HG03460 (cell line): ENCODE measurements at regions not wholly inside any gene's neighbourhood (a gene's known extent, or its start where the extent isn't known, plus 50 kb on each side); places are given as distances from the start of the nearest gene placed in this dataset.

ENCODE experiments used
- ATAC-seq: cut with Tn5 transposase; IDR thresholded peaks from one replicate; pipeline ENCODE4 v1.9.1; 2021; ENCODE audit not compliant: unreplicated experiment

DNA sequence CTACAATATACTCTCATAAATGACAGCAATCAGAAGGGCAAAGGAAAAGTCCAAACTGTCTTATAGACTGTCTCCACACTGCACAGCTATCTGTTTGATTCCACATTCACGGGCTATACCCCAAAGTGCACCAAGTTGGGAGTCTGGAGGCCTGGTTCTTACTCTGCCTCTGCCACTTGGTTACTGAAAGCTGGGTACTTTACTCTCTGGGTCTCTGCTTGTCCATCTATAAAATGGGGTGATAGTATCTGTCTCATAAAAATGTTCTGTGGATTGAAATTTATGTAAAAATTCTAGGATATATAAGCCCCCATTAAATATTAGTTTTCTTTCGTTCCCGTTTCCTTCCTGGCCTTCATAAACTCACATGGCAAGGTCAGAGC is 86.5 kb downstream of the CD164 start:
- no peak for ATAC-seq

DNA sequence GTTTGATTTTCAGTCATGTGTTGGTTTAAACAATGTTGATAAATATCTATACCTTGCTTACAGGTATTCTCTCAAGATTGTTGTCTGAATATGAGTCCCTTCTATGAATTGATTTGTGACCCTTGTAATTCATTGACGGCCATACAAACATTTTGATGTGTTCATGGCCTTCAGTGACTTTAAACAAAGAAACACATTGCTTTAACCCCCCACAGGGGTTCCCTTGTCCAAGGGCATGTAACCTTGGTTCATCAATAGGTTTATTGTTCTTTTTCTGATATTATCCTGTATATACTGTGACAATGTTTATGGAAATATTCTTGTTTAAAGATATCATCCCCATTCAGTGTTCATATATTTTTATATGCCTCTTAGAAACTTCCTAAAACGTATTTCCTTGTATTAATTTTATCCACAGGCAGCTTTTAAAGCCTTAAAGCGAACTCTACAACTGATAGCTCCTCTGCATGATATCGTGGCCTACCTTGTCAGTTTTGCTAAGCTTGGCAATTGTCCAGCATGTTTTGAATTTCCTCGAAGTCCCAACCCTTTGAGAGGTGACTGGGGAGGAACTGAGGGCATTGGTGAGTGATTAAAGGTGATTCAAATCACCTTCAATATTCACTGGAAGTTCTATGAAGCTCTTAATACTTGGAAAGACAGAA is 87.0 kb downstream of the CD164 start:
- no peak for ATAC-seq

DNA sequence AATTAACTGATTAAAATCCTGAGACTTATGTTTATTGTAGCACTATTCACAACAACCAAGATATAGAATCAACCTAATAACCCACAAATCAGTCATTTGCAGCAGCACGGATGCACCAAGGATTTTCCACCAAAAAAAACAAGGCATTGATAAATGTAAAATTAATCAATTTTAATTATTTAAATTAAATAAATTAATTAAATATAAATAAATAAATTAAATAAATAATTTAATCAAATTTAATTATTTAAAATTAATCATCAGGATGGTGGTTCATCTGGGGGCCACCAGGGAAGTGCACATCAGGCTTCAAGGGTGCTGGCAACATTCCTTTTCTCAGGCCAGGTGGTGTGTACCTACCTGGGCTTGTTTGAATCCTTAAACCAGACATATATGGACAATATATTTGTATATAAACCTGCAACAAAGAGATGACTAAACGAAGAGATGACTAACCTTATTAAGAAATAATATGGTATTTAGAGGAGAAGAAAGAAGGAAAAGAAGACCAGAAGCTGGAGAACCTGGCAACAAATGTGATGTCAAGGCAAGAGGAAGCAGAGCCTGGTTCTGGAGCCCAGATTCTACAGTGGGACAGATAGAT is 89.2 kb downstream of the CD164 start:
- no peak for ATAC-seq

GRCh38 chr6:109292420-109292819 is 89.8 kb downstream of the CD164 start:
- no peak for ATAC-seq

DNA sequence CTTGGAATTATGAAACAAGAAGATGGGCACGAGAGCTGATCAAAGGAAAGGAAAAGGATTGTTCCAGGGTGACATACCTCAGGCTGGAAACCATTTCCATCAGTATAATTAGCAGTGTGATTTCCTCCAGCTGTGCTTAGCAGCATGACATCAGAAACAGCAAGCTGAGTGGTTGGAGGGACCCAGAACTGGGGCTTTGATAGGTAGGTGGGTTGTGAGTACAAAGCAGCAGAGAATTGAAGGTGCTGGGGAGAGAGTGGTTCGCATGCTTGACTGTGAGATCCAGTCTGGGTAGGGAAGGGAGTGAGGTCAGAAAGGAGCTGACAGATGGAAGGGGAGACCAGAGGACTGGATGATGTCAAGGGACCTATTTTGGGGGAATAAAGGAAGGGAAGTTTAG is 90.4 kb downstream of the CD164 start:
- no peak for ATAC-seq

- no peak for ATAC-seq
Observed at GRCh38 chr6:109290143-109290931, 91.9 kb downstream of the CD164 start.

- ATAC-seq: no peak
Observed at GRCh38 chr6:109285366-109285765, 96.9 kb downstream of the CD164 start.

DNA sequence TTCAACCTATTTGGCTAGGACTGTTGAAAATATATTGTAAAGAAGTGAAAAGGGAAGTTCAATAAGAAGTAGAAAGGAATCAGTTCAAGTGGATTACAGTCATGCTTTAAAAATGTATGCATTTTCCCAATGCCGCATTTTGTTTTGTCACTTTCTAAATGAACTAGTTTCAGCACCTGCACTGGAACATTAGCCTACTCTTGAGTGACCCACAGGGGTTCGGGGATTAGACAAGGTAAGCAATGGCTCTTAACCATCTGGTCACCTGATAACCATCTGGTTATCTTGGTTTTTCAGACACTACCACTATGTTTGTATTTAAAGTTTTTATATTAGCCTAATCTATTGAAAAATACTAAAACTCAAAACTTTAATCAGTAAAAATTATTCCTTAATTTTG is 97.6 kb downstream of the CD164 start:
- no peak for ATAC-seq

DNA sequence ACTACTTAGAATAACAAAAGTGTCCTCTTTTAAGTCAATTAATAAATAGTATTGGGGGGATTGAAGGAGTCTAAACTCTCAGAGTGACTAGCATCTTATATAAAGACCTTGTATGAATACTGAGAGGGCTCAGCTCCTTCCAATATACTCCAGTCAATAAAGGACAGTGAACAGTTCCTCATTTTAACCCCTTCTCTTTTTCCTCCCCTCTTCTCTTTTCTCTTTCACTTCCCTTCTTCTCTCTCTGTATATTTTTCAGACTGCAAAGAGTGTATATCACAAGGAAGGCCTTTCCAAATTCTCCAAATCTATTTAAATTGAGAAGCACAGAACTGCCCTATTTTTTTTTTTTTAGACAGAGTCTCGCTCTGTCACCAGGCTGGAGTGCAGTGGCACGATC is 99.5 kb downstream of the CD164 start:
- ATAC-seq: no peak

GRCh38 chr6:109279628-109280027 is 102.6 kb downstream of the CD164 start:
- no peak for ATAC-seq

- no peak for ATAC-seq
Observed at GRCh38 chr6:109271622-109272021, 110.6 kb downstream of the CD164 start.

DNA sequence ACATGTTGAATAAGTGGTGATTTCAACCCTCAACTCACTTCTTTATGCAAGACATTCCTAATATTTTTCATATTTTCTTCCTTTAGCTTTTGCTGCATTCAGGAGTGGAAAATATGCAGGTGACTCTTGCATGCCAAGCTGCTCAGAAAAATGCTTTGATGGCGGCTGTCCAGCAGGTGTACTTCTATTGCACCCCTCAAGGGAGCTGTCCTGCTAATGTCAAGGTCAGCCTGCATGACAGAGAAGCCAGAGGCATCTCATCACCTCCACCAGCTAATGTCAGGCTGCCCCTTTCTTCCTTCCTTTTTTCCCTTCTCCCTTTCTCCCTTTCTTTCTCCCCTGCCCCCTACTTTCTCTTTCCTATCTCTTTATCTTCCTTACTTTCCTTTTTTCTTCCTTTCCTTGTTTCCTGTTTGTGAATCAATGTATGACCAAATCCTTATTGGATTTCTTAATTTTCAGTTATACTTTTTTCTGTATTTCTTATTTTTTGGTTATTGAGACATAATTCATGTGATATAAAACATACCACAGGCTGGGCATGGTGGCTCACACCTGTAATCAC is 112.2 kb downstream of the CD164 start:
- no peak for ATAC-seq

DNA sequence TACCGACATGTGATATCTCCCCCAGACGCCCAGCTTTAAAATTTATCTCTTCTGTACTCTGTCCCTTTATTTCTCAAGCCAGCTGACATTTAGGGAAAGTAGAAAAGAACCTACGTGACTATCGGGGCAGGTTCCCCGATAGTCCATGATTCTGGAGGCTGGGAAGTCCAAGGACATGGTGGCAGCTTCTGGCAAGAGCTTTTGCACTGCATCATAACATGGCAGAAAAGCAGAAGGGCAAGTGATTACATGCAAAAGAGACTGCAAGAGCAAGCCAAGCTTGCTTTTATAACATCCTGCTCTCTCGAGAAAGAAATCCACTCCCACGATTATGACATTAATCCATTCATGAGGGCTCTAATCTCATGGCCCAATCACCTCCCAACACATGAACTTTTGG is 113.2 kb downstream of the CD164 start:
- no peak for ATAC-seq

DNA sequence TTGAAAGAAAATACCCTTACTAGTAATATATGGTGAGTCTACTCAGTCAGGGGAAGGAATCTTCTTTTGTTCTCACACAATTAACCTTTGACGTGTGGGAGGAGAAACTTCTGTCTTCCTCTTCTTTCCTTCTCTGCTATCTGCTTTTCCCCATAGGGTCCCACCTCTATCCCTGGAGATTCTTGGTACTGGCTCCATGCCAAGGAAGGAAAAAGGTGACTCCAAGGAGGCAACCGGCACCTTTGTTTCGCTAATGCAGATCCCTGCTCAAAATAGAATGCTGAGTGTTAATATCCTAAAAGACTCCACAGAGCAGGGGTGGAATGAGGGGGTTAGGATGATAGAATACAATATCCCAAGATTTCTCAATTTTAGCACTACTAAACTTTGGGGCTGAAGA is 116.7 kb downstream of the CD164 start:
- ATAC-seq: no peak

- no peak for ATAC-seq
Observed at GRCh38 chr6:109263873-109264700, 118.2 kb downstream of the CD164 start.

DNA sequence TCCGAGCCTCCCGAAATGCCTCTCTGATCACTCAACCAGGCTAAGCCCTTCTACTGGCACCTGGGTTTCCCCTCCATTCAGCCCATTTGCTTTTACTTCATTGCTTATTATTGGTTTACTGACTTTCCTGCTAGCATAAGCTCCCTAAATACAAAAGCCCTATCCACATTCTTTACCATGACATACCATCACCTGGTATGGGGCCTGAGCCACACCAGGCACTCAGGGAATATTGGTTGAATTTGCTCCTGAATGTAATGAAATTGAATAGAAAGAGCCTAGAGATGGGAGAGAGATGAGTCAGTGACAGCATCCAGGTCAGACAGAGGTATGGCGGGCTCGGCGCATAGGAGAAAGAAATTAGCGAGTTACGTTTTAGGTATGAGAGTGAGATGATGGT is 120.0 kb downstream of the CD164 start:
- ATAC-seq: no peak

DNA sequence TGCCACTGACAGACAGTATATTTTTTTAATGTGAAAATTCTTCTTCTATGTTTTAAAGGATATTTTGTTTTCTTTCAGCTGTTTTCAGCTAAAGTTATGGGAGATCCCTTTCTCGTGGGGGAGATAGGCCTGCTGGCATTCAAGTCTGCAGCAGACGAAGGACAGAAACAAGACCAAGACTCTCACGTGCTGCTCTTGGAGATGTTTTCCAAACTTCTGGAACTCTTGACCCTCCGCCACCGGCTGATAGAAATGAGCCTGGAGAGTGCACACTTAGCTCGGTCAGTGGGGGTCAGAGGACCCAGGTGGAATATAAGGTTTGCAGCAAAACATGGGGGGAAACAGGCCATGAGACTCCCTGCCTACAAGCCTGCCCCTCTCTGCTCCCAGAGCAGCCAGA is 120.5 kb downstream of the CD164 start:
- ATAC-seq: no peak

DNA sequence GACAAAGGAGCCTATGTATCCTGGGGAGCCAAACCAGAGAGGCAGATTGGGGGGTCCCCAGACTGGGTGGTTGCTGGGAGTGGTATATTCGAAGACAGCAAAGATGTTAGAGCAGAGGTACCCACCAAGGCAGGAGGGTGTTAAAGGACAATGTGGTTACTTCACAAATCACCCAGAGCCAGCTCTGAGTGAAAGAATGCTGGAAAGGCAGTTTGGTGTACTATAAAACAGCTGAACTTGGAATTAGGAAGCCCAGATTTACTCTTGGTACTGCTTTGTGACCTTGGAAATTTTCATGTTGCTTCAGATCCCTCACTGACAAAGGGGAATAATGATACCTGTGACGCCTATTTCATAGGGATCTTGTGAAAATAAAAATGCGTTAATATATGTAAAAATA is 121.6 kb downstream of the CD164 start:
- no peak for ATAC-seq

- ATAC-seq: no peak
Observed at GRCh38 chr6:109260126-109260525, 122.1 kb downstream of the CD164 start.

DNA sequence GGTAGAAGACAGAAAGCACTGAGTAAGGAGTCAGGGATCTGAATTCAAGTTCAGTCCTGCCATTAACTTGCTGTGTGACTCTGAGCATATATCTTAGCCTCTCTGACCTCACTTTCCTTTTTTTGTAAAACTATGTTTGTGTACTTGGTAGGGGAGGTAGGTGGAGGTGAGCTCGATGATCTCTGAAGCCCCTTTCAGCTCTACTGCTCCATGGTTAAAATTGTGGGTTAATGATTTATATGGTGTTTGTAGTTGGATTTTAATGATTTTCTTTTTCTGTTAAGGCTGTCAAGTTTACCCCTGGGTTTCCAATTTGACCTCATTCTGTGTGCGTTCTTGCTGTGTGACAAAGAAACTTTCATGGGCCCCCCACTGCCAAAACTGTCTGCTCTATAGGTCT is 124.1 kb downstream of the CD164 start:
- ATAC-seq: no peak

- no peak for ATAC-seq
Observed at GRCh38 chr6:109257494-109257893, 124.8 kb downstream of the CD164 start.
